AG09309 (cell line): ENCODE measurements at regions not wholly inside any gene's neighbourhood (a gene's known extent, or its start where the extent isn't known, plus 50 kb on each side); places are given as distances from the start of the nearest gene placed in this dataset.

Experiments
- DNase-seq: peaks from one replicate; pipeline ENCODE4 v3.0.0-alpha.2; 2010; ENCODE audit warnings: low read depth
- H3K4me3 ChIP-seq: 2 replicates; pipeline ENCODE4 v1.5.1; 2011; ENCODE audit warnings: mild to moderate bottlenecking, low read depth, low read length, moderate library complexity; ENCODE audit not compliant: control insufficient read depth
- CTCF ChIP-seq: IDR thresholded peaks from 2 replicates; pipeline ENCODE4 v1.5.1; 2011; ENCODE audit warnings: mild to moderate bottlenecking, low read depth, low read length, inconsistent platforms; ENCODE audit not compliant: insufficient read depth, control insufficient read depth; ENCODE audit errors: missing control alignments

- no peak for DNase-seq
- no peak overlapping the region for H3K4me3 ChIP-seq
- TF ChIP-seq CTCF: no peak
Observed at GRCh38 chr11:106280036-106280435, 202.6 kb downstream of the AASDHPPT start.

- DNase-seq: peak; percentile 55
- TF ChIP-seq CTCF: no peak
- H3K4me3 ChIP-seq: no peak overlapping the region
Observed at GRCh38 chr11:106281455-106282173, 204.2 kb downstream of the AASDHPPT start.

GRCh38 chr11:106286881-106287504 lies 209.5 kb downstream of the AASDHPPT start:
- TF ChIP-seq CTCF: no peak
- H3K4me3 ChIP-seq: no peak overlapping the region
- no peak for DNase-seq

- no peak for TF ChIP-seq CTCF
- no peak for DNase-seq
- no peak overlapping the region for H3K4me3 ChIP-seq
Observed at GRCh38 chr11:106288057-106288456, 210.6 kb downstream of the AASDHPPT start.

- no peak for DNase-seq
- no peak overlapping the region for H3K4me3 ChIP-seq
- no peak for TF ChIP-seq CTCF
Observed at GRCh38 chr11:106288822-106289387, 211.4 kb downstream of the AASDHPPT start.

- no peak for DNase-seq
- TF ChIP-seq CTCF: no peak
- H3K4me3 ChIP-seq: no peak overlapping the region
Observed at GRCh38 chr11:106292526-106292925, 215.1 kb downstream of the AASDHPPT start.
